Liver (tissue), 8 donors: ENCODE measurements at regions not wholly inside any gene's neighbourhood (a gene's known extent, or its start where the extent isn't known, plus 50 kb on each side); places are given as distances from the start of the nearest gene placed in this dataset.

ENCODE experiments used
- DNase-seq: peaks from one replicate; pipeline ENCODE4 v3.0.0-alpha.2; 2017; ENCODE audit warnings: low spot score
- H3K27ac ChIP-seq, 2 donors: one replicate each; pipeline ENCODE4 v1.7.0; 2013; ENCODE audit warnings: inconsistent platforms in 2 of 2, low read length in 2 of 2, control low read depth in 1 of 2, low read depth in 1 of 2, mild to moderate bottlenecking in 1 of 2
- H3K27me3 ChIP-seq, 4 donors: one replicate each; pipeline versions ENCODE4 v1.6.1 to v1.7.0; 2013; ENCODE audit warnings: low read length in 3 of 4, inconsistent platforms in 1 of 4, mild to moderate bottlenecking in 1 of 4, moderate library complexity in 1 of 4; ENCODE audit not compliant: control insufficient read depth in 4 of 4, insufficient read depth in 4 of 4
- H3K36me3 ChIP-seq, 4 donors: one replicate each; pipeline versions ENCODE4 v1.6.1 to v1.7.0; 2013; ENCODE audit warnings: low read length in 3 of 4, mild to moderate bottlenecking in 3 of 4, low read depth in 1 of 4, moderate library complexity in 1 of 4; ENCODE audit not compliant: control insufficient read depth in 4 of 4, insufficient read depth in 3 of 4
- H3K4me1 ChIP-seq, 4 donors: one replicate each; pipeline versions ENCODE4 v1.6.1 to v1.7.0; 2013; ENCODE audit warnings: low read length in 3 of 4, mild to moderate bottlenecking in 3 of 4, moderate library complexity in 1 of 4; ENCODE audit not compliant: control insufficient read depth in 4 of 4, insufficient read depth in 4 of 4
- H3K4me3 ChIP-seq, 3 donors: one replicate each; pipeline versions ENCODE4 v1.6.1 to v1.7.0; 2013; ENCODE audit warnings: low read length in 3 of 3, control low read depth in 1 of 3, low read depth in 1 of 3, mild to moderate bottlenecking in 1 of 3
- H3K9ac ChIP-seq, 2 donors: one replicate each; pipeline ENCODE4 v1.7.0; 2013; ENCODE audit warnings: low read length in 2 of 2, mild to moderate bottlenecking in 2 of 2, moderate library complexity in 2 of 2, control low read depth in 1 of 2, low read depth in 1 of 2
- H3K9me3 ChIP-seq, 4 donors: one replicate each; pipeline versions ENCODE4 v1.6.1 to v1.7.0; 2013; ENCODE audit warnings: low read length in 3 of 4; ENCODE audit not compliant: control insufficient read depth in 4 of 4
- EGR1 ChIP-seq, 2 donors: IDR thresholded peaks; 2 replicates each; pipeline ENCODE4 v1.6.1; 2016 to 2018; ENCODE audit warnings: antibody characterized with exemption in 2 of 2, low read depth in 2 of 2
- FOXA1 ChIP-seq: IDR thresholded peaks from 2 replicates; pipeline ENCODE4 v1.6.1; 2016; ENCODE audit warnings: antibody characterized with exemption
- FOXA2 ChIP-seq: IDR thresholded peaks from 2 replicates; pipeline ENCODE4 v1.6.1; 2016; ENCODE audit warnings: antibody characterized with exemption
- GABPA ChIP-seq, 2 donors: IDR thresholded peaks in 1 of 2; conservative IDR thresholded peaks in 1 of 2; 2 replicates each; pipeline ENCODE4 v1.6.1; 2016; ENCODE audit warnings: antibody characterized with exemption in 2 of 2, mild to moderate bottlenecking in 1 of 2, moderate library complexity in 1 of 2
- HNF4A ChIP-seq, 2 donors: conservative IDR thresholded peaks; 2 replicates each; pipeline ENCODE4 v1.6.1; 2016; ENCODE audit warnings: antibody characterized with exemption in 2 of 2, mild to moderate bottlenecking in 2 of 2
- HNF4G ChIP-seq: IDR thresholded peaks from 2 replicates; pipeline ENCODE4 v1.6.1; 2016; ENCODE audit warnings: antibody characterized with exemption
- NR2F2 ChIP-seq: IDR thresholded peaks from 2 replicates; pipeline ENCODE4 v1.6.1; 2016; ENCODE audit warnings: antibody characterized with exemption
- RAD21 ChIP-seq, 2 donors: IDR thresholded peaks; 2 replicates each; pipeline ENCODE4 v1.6.1; 2016; ENCODE audit warnings: antibody characterized with exemption in 2 of 2, mild to moderate bottlenecking in 2 of 2
- RXRA ChIP-seq, 2 donors: IDR thresholded peaks; 2 replicates each; pipeline ENCODE4 v1.6.1; 2017 to 2018; ENCODE audit warnings: antibody characterized with exemption in 2 of 2, mild to moderate bottlenecking in 1 of 2
- SP1 ChIP-seq: IDR thresholded peaks from 2 replicates; pipeline ENCODE4 v1.6.1; 2018; ENCODE audit warnings: antibody characterized with exemption, mild to moderate bottlenecking
- TAF1 ChIP-seq: conservative IDR thresholded peaks from 2 replicates; pipeline ENCODE4 v1.6.1; 2016; ENCODE audit warnings: antibody characterized with exemption, mild to moderate bottlenecking
- WGBS: extraction: QIAGEN DNeasy Blood & Tissue Kit; methylation state at CpG from one replicate; pipeline ENCODE4 v1.1.7; 2013; 5-methylcytosine and 5-hydroxymethylcytosine counted together
- TF ChIP-seq, protein P1 (sequence below): IDR thresholded peaks from 2 replicates; pipeline ENCODE4 v1.6.1; 2016; ENCODE audit warnings: antibody characterized with exemption
- TF ChIP-seq, protein P2 (sequence below): IDR thresholded peaks from 2 replicates; pipeline ENCODE4 v1.6.1; 2016; ENCODE audit warnings: antibody characterized with exemption
- TF ChIP-seq, protein P3 (sequence below): IDR thresholded peaks from 2 replicates; pipeline ENCODE4 v1.6.1; 2016; ENCODE audit warnings: antibody characterized with exemption, mild to moderate bottlenecking
- TF ChIP-seq, protein P4 (sequence below): fragments of 150-350 bp; IDR thresholded peaks from 2 replicates; pipeline ENCODE4 v1.5.1; 2017; ENCODE audit warnings: improper control_type of control experiment, low read depth, low read length; ENCODE audit not compliant: missing input control
- TF ChIP-seq, protein P5 (sequence below): IDR thresholded peaks from 2 replicates; pipeline ENCODE4 v1.6.1; 2016; ENCODE audit warnings: antibody characterized with exemption
- donor health status: healthy.
- donor health status: healthy.
- donor health status: healthy.
- donor health status: healthy.
- donor health status: healthy.

DNA sequence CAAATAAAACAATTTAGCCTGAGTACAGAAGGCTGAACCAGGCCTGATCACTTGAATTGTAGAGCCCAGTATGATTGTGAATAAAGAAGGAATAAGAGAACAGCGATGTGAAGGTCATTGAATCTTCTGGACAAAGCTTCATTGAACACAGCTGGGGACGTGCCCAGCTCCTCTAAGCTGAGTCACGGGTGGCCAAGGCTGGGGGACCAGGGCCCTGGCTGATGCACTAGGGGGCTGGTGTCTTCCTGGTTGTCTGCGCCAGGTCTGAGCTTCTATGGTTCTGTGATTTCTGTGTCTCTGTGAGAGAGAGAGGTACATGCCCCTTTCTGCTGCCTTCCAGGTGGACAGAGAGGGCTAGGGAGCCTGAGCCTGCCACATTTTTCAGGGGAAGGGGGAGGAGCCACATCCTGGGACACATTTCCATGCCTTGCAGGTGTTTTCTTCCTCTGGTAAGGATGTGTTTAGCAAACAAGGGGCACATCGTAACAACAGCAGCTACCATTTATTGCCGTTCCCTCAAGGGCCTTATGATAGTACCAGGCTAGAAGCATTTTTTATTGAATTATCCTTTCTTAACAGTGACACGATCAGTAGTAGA lies 135.7 kb downstream of the C11orf91 start:
- no peak overlapping the region for H3K4me3 ChIP-seq
- H3K36me3 ChIP-seq = no peaks in the 10 kb centered on the region
- 75% methylated on average over 7 of the region's 7 CpGs for WGBS
- no peaks in the 10 kb centered on the region for H3K4me1 ChIP-seq
- H3K27me3 ChIP-seq = no peaks in the 10 kb centered on the region
- H3K9me3 ChIP-seq = no peaks in the 10 kb centered on the region
- H3K9ac ChIP-seq = no peak overlapping the region
- DNase-seq = no peak
- no peak overlapping the region for H3K27ac ChIP-seq
- TF ChIP-seq FOXA1 (no peak), NR2F2 (no peak)
- TF ChIP-seq, protein P1, sequence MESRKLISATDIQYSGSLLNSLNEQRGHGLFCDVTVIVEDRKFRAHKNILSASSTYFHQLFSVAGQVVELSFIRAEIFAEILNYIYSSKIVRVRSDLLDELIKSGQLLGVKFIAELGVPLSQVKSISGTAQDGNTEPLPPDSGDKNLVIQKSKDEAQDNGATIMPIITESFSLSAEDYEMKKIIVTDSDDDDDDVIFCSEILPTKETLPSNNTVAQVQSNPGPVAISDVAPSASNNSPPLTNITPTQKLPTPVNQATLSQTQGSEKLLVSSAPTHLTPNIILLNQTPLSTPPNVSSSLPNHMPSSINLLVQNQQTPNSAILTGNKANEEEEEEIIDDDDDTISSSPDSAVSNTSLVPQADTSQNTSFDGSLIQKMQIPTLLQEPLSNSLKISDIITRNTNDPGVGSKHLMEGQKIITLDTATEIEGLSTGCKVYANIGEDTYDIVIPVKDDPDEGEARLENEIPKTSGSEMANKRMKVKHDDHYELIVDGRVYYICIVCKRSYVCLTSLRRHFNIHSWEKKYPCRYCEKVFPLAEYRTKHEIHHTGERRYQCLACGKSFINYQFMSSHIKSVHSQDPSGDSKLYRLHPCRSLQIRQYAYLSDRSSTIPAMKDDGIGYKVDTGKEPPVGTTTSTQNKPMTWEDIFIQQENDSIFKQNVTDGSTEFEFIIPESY = no peak

DNA sequence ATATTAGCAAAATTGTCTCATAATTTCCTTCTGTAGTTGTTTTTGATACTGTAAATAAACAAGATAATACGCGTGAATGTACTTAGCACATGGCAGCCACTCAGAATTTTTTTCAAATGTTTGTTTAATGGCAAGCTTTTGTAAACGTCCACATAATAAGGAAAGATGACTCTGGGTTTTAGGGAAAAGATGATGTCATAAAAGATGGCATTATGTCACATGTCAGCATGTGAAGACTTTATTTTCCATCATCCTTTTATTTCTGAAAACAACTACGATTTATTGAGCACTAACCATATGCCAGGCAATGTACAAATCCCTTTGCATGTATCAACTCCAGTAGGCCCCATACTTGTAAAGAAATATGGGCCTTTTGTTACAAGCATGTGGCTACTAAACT lies 139.9 kb downstream of the C11orf91 start:
- Histone ChIP-seq H3K9ac (no peak overlapping the region), H3K27me3 (peaks cover 0 to 3% (median 0%) of the 10 kb centered on the region in 4 donors), H3K4me1 (no peaks in the 10 kb centered on the region), H3K4me3 (no peak overlapping the region), H3K9me3 (no peaks in the 10 kb centered on the region), H3K36me3 (no peaks in the 10 kb centered on the region), H3K27ac (no peak overlapping the region)
- TF ChIP-seq, protein P2, sequence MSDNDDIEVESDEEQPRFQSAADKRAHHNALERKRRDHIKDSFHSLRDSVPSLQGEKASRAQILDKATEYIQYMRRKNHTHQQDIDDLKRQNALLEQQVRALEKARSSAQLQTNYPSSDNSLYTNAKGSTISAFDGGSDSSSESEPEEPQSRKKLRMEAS = no peak
- TF ChIP-seq HNF4A (conservative IDR thresholded peaks at IDR 0.05) = no peak
- TF ChIP-seq, protein P3, sequence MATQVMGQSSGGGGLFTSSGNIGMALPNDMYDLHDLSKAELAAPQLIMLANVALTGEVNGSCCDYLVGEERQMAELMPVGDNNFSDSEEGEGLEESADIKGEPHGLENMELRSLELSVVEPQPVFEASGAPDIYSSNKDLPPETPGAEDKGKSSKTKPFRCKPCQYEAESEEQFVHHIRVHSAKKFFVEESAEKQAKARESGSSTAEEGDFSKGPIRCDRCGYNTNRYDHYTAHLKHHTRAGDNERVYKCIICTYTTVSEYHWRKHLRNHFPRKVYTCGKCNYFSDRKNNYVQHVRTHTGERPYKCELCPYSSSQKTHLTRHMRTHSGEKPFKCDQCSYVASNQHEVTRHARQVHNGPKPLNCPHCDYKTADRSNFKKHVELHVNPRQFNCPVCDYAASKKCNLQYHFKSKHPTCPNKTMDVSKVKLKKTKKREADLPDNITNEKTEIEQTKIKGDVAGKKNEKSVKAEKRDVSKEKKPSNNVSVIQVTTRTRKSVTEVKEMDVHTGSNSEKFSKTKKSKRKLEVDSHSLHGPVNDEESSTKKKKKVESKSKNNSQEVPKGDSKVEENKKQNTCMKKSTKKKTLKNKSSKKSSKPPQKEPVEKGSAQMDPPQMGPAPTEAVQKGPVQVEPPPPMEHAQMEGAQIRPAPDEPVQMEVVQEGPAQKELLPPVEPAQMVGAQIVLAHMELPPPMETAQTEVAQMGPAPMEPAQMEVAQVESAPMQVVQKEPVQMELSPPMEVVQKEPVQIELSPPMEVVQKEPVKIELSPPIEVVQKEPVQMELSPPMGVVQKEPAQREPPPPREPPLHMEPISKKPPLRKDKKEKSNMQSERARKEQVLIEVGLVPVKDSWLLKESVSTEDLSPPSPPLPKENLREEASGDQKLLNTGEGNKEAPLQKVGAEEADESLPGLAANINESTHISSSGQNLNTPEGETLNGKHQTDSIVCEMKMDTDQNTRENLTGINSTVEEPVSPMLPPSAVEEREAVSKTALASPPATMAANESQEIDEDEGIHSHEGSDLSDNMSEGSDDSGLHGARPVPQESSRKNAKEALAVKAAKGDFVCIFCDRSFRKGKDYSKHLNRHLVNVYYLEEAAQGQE = no peak
- TF ChIP-seq RAD21 (IDR thresholded peaks at IDR 0.05) = no peak
- TF ChIP-seq RXRA (IDR thresholded peaks at IDR 0.05) = no peak
- no peak for TF ChIP-seq FOXA1
- TF ChIP-seq, protein P4, sequence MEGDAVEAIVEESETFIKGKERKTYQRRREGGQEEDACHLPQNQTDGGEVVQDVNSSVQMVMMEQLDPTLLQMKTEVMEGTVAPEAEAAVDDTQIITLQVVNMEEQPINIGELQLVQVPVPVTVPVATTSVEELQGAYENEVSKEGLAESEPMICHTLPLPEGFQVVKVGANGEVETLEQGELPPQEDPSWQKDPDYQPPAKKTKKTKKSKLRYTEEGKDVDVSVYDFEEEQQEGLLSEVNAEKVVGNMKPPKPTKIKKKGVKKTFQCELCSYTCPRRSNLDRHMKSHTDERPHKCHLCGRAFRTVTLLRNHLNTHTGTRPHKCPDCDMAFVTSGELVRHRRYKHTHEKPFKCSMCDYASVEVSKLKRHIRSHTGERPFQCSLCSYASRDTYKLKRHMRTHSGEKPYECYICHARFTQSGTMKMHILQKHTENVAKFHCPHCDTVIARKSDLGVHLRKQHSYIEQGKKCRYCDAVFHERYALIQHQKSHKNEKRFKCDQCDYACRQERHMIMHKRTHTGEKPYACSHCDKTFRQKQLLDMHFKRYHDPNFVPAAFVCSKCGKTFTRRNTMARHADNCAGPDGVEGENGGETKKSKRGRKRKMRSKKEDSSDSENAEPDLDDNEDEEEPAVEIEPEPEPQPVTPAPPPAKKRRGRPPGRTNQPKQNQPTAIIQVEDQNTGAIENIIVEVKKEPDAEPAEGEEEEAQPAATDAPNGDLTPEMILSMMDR = no peak
- TF ChIP-seq TAF1 = no peak
- no peak for TF ChIP-seq GABPA (IDR thresholded peaks at IDR 0.05 in 1 of 2, conservative IDR thresholded peaks at IDR 0.05 in 1 of 2)
- TF ChIP-seq SP1 = no peak
- TF ChIP-seq FOXA2 = no peak
- no peak for TF ChIP-seq HNF4G
- TF ChIP-seq, protein P1 = no peak
- TF ChIP-seq EGR1 (IDR thresholded peaks at IDR 0.05; ENCODE audit: low read depth in 2 of 2) = no peak
- no peak for TF ChIP-seq NR2F2
- TF ChIP-seq, protein P5, sequence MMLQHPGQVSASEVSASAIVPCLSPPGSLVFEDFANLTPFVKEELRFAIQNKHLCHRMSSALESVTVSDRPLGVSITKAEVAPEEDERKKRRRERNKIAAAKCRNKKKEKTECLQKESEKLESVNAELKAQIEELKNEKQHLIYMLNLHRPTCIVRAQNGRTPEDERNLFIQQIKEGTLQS = no peak
- 52% methylated on average over 4 of the region's 4 CpGs for WGBS
- no peak for DNase-seq
